ENCODE measurements at regions not wholly inside any gene's neighbourhood (a gene's known extent, or its start where the extent isn't known, plus 50 kb on each side); places are given as distances from the start of the nearest gene placed in this dataset.

- H3K9me2 ChIP-seq (replicated peaks; ENCODE audit: low read depth, low read length) = no peaks in the 10 kb centered on the region
- H3K79me2 ChIP-seq (ENCODE audit: insufficient read depth, low read length) = no peaks in the 10 kb centered on the region
- no peaks in the 10 kb centered on the region for H4K20me1 ChIP-seq (ENCODE audit: insufficient read depth, low read length, poor library complexity, severe bottlenecking)
- H3K27me3 ChIP-seq (ENCODE audit: insufficient read depth, low read length, poor library complexity, severe bottlenecking) = no peaks in the 10 kb centered on the region
- no peaks in the 10 kb centered on the region for H3K36me3 ChIP-seq (ENCODE audit: insufficient read depth, low read length)
- H3K4me3 ChIP-seq (ENCODE audit: low read length, poor library complexity, severe bottlenecking) = no peak overlapping the region
- H2AFZ ChIP-seq (ENCODE audit: low read length) = no peak overlapping the region
- no peak overlapping the region for H3K9ac ChIP-seq (ENCODE audit: low read depth, low read length, poor library complexity, severe bottlenecking)
- H3K4me1 ChIP-seq (ENCODE audit: insufficient read depth, low read length, poor library complexity, severe bottlenecking) = no peaks in the 10 kb centered on the region
- TF ChIP-seq CTCF (conservative IDR thresholded peaks at IDR 0.05; ENCODE audit: low read length) = no peak
- TF ChIP-seq EZH2phosphoT487 (IDR thresholded peaks at IDR 0.05; ENCODE audit: borderline replicate concordance) = no peak
- H3F3A ChIP-seq (ENCODE audit: low read depth) = no peaks in the 10 kb centered on the region
- H3K9me3 ChIP-seq (ENCODE audit: insufficient read depth, low read depth, low read length) = no peaks in the 10 kb centered on the region
- no peak overlapping the region for H3K4me2 ChIP-seq (ENCODE audit: low read depth, low read length, poor library complexity, severe bottlenecking)
These were observed 92.5 kb upstream of the CAMK1G start for GRCh38 chr1:209491031-209491430.

- Histone ChIP-seq H3K9ac (ENCODE audit: low read depth, low read length, poor library complexity, severe bottlenecking) (no peak overlapping the region), H3K9me2 (replicated peaks; ENCODE audit: low read depth, low read length) (no peaks in the 10 kb centered on the region), H3K4me2 (ENCODE audit: low read depth, low read length, poor library complexity, severe bottlenecking) (no peak overlapping the region)
These were observed 92.0 kb upstream of the CAMK1G start for GRCh38 chr1:209491496-209491895.

GRCh38 chr1:209491897-209492296, 91.6 kb upstream of the CAMK1G start:
- no peak overlapping the region for H3K4me3 ChIP-seq (ENCODE audit: low read length, poor library complexity, severe bottlenecking)
- no peaks in the 10 kb centered on the region for H4K20me1 ChIP-seq (ENCODE audit: insufficient read depth, low read length, poor library complexity, severe bottlenecking)
- no peaks in the 10 kb centered on the region for H3K79me2 ChIP-seq (ENCODE audit: insufficient read depth, low read length)
- no peak overlapping the region for H3K4me2 ChIP-seq (ENCODE audit: low read depth, low read length, poor library complexity, severe bottlenecking)
- H3K9ac ChIP-seq (ENCODE audit: low read depth, low read length, poor library complexity, severe bottlenecking) = no peak overlapping the region
- no peaks in the 10 kb centered on the region for H3K9me3 ChIP-seq (ENCODE audit: insufficient read depth, low read depth, low read length)
- H3K27me3 ChIP-seq (ENCODE audit: insufficient read depth, low read length, poor library complexity, severe bottlenecking) = no peaks in the 10 kb centered on the region
- no peaks in the 10 kb centered on the region for H3K4me1 ChIP-seq (ENCODE audit: insufficient read depth, low read length, poor library complexity, severe bottlenecking)
- H3K9me2 ChIP-seq (replicated peaks; ENCODE audit: low read depth, low read length) = no peaks in the 10 kb centered on the region
- no peaks in the 10 kb centered on the region for H3K36me3 ChIP-seq (ENCODE audit: insufficient read depth, low read length)
- TF ChIP-seq CTCF (conservative IDR thresholded peaks at IDR 0.05; ENCODE audit: low read length) (no peak), EZH2phosphoT487 (IDR thresholded peaks at IDR 0.05; ENCODE audit: borderline replicate concordance) (no peak)
- H3F3A ChIP-seq (ENCODE audit: low read depth) = no peaks in the 10 kb centered on the region
- no peak overlapping the region for H2AFZ ChIP-seq (ENCODE audit: low read length)

More at GRCh38 chr1:209491496-209491895, 92.0 kb upstream of the CAMK1G start:
- Histone ChIP-seq H3K79me2 (ENCODE audit: insufficient read depth, low read length) (no peaks in the 10 kb centered on the region), H3K27me3 (ENCODE audit: insufficient read depth, low read length, poor library complexity, severe bottlenecking) (no peaks in the 10 kb centered on the region), H3F3A (ENCODE audit: low read depth) (no peaks in the 10 kb centered on the region), H4K20me1 (ENCODE audit: insufficient read depth, low read length, poor library complexity, severe bottlenecking) (no peaks in the 10 kb centered on the region), H2AFZ (ENCODE audit: low read length) (no peak overlapping the region), H3K9me3 (ENCODE audit: insufficient read depth, low read depth, low read length) (no peaks in the 10 kb centered on the region), H3K36me3 (ENCODE audit: insufficient read depth, low read length) (no peaks in the 10 kb centered on the region), H3K4me1 (ENCODE audit: insufficient read depth, low read length, poor library complexity, severe bottlenecking) (no peaks in the 10 kb centered on the region), H3K4me3 (ENCODE audit: low read length, poor library complexity, severe bottlenecking) (no peak overlapping the region)
- no peak for TF ChIP-seq CTCF (conservative IDR thresholded peaks at IDR 0.05; ENCODE audit: low read length)
- no peak for TF ChIP-seq EZH2phosphoT487 (IDR thresholded peaks at IDR 0.05; ENCODE audit: borderline replicate concordance)

All from Loucy (cell line).